ENCODE measurements at regions not wholly inside any gene's neighbourhood (a gene's known extent, or its start where the extent isn't known, plus 50 kb on each side); places are given as distances from the start of the nearest gene placed in this dataset.

GRCh38 chr4:65202165-65202852 lies 468.0 kb downstream of the EPHA5 start (continued):
- no peak for TF ChIP-seq ZIK1 (CRISPR knock-in tag; IDR thresholded peaks at IDR 0.05; ENCODE audit: borderline replicate concordance, low read depth)

- POLR2A ChIA-PET, result no interaction called here
- 0% methylated on average over 1 of the region's 5 CpGs for WGBS (ENCODE audit: low lambda C conversion rate)
Measured at GRCh38 chr4:65195666-65196065, 474.6 kb downstream of the EPHA5 start.

More at GRCh38 chr4:65195666-65196065, 474.6 kb downstream of the EPHA5 start:
- no peaks in the 10 kb centered on the region for H3K9me3 ChIP-seq (ENCODE audit: low read length)
- H3K27me3 ChIP-seq (ENCODE audit: control insufficient read depth in 1 of 2, insufficient read depth in 2 of 2, low read length in 2 of 2), result no peaks in the 10 kb centered on the region
- H3K79me2 ChIP-seq (ENCODE audit: insufficient read depth, low read length), result no peaks in the 10 kb centered on the region
- CTCF ChIA-PET (ENCODE audit: low intra/inter-chr PET ratio, low total read pairs), result no interaction called here
- intact Hi-C loops (cut with micrococcal nuclease; ENCODE audit: unreplicated experiment) (no loop called here), in situ Hi-C loops (cut with HindIII; ENCODE audit: extremely low pct_ligation_motif_present, low pct_unique_long_range_greater_than_20kb) (no loop called here)
- H3K4me2 ChIP-seq (ENCODE audit: low read depth, low read length), result no peak overlapping the region
- H4K20me1 ChIP-seq (ENCODE audit: insufficient read depth, low read length), result no peaks in the 10 kb centered on the region
- no peak for ATAC-seq
- BruUV-seq (replicated peaks), result no TSS peak
- no peak for DNase-seq (ENCODE audit: low spot score)
- H3K27ac ChIP-seq (ENCODE audit: extremely low read length, insufficient read depth, low read length), result no peak overlapping the region
- no peak for FAIRE-seq
- no peaks in the 10 kb centered on the region for H3K36me3 ChIP-seq (replicated peaks in 1 of 2; ENCODE audit: control insufficient read depth in 1 of 2, insufficient read depth in 2 of 2, low read length in 2 of 2)
- H3K9ac ChIP-seq (ENCODE audit: insufficient read depth, low read depth, low read length), result no peak overlapping the region
- H3K4me1 ChIP-seq (ENCODE audit: insufficient read depth, low read length), result no peaks in the 10 kb centered on the region
- TF ChIP-seq ZNF414 (CRISPR knock-in tag; IDR thresholded peaks at IDR 0.05) (no peak), ZNF646 (CRISPR knock-in tag; IDR thresholded peaks at IDR 0.05) (no peak), RNF219 (CRISPR knock-in tag; IDR thresholded peaks at IDR 0.05) (no peak), ZXDC (CRISPR knock-in tag; IDR thresholded peaks at IDR 0.05) (no peak), ZBTB46 (CRISPR knock-in tag; IDR thresholded peaks at IDR 0.05; ENCODE audit: borderline replicate concordance) (no peak), ZNF451 (CRISPR knock-in tag; IDR thresholded peaks at IDR 0.05) (no peak)
- no peak overlapping the region for H2AFZ ChIP-seq (ENCODE audit: low read length)
- H3K4me3 ChIP-seq (replicated peaks in 1 of 3; ENCODE audit: insufficient read depth in 1 of 3, low read depth in 2 of 3, low read length in 3 of 3), result no peak overlapping the region

Data from HepG2 (cell line).